Keratinocyte (primary cell): ENCODE measurements at regions not wholly inside any gene's neighbourhood (a gene's known extent, or its start where the extent isn't known, plus 50 kb on each side); places are given as distances from the start of the nearest gene placed in this dataset.

ENCODE experiments used
- EZH2 ChIP-seq: IDR thresholded peaks from one replicate; pipeline ENCODE4 v1.6.1; 2012; ENCODE audit warnings: inconsistent platforms, mild to moderate bottlenecking, low read length, moderate library complexity
- TF ChIP-seq, protein P1 (sequence below), 3 experiments: IDR thresholded peaks in 1 of 3; conservative IDR thresholded peaks in 1 of 3; optimal IDR thresholded peaks in 1 of 3; 2 replicates in 2 of 3; 3 replicates in 1 of 3; pipeline versions ENCODE3 to v1.5.1; 2011; ENCODE audit warnings: low read length in 3 of 3, mild to moderate bottlenecking in 3 of 3, moderate library complexity in 2 of 3, control low read depth in 1 of 3, inconsistent platforms in 1 of 3; ENCODE audit not compliant: insufficient read depth in 2 of 3; ENCODE audit errors: extremely low read depth in 1 of 3

DNA sequence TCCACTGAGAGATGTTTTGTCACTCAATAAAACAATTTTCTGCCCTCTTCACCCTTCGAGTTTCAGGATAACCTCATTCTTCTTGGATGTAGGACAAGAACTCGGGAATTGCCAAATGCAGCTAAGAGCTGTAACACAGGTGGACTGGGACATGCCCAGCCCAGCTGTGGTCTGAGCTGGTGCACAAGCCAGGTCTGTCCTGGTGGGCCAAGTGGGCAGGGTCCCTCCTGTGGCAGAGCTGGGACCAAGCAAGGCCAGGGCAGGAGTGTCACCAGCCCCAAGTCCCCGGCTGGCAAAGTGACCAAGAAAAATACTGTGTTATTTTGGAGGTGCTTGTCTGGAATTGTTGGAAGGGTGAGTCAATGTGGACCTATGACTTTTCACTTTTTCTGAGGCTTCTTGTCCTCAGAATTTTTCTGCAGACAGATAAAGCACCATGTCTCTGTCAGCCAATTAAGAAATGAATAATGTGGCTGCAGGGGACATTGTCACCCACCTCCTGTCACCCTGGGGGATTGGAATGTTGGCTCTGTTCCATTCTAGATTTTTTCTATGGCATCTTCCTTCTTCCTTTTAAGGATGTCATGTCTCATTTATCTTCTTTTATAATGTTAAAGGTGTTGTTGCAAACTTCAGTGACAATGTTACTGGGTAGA lies 645.2 kb upstream of the EPHA6 start:
- TF ChIP-seq, protein P1, sequence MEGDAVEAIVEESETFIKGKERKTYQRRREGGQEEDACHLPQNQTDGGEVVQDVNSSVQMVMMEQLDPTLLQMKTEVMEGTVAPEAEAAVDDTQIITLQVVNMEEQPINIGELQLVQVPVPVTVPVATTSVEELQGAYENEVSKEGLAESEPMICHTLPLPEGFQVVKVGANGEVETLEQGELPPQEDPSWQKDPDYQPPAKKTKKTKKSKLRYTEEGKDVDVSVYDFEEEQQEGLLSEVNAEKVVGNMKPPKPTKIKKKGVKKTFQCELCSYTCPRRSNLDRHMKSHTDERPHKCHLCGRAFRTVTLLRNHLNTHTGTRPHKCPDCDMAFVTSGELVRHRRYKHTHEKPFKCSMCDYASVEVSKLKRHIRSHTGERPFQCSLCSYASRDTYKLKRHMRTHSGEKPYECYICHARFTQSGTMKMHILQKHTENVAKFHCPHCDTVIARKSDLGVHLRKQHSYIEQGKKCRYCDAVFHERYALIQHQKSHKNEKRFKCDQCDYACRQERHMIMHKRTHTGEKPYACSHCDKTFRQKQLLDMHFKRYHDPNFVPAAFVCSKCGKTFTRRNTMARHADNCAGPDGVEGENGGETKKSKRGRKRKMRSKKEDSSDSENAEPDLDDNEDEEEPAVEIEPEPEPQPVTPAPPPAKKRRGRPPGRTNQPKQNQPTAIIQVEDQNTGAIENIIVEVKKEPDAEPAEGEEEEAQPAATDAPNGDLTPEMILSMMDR (optimal IDR thresholded peaks at IDR 0.05 in 1 of 3, IDR thresholded peaks at IDR 0.05 in 1 of 3, conservative IDR thresholded peaks at IDR 0.05 in 1 of 3; ENCODE audit: extremely low read depth in 1 of 3, insufficient read depth in 2 of 3, low read length in 3 of 3): no peak
- no peak for TF ChIP-seq EZH2
